ENCODE measurements at regions not wholly inside any gene's neighbourhood (a gene's known extent, or its start where the extent isn't known, plus 50 kb on each side); places are given as distances from the start of the nearest gene placed in this dataset.

- DNase-seq: no peak
- H3K4me1 ChIP-seq (replicated peaks in 1 of 2): no peaks in the 10 kb centered on the region
- no peaks in the 10 kb centered on the region for H3K27me3 ChIP-seq
- TF ChIP-seq CTCF (IDR thresholded peaks at IDR 0.05) (no peak), POLR2A (IDR thresholded peaks at IDR 0.05) (no peak)
- no peak overlapping the region for H3K4me3 ChIP-seq
- no peaks in the 10 kb centered on the region for H3K36me3 ChIP-seq (replicated peaks in 1 of 2)
- peaks cover 0 to 5% (median 0%) of the 10 kb centered on the region in 3 donors for H3K9me3 ChIP-seq (replicated peaks in 1 of 3)
- no peak overlapping the region for H3K27ac ChIP-seq
- intact Hi-C loops (cut with DNase I): no loop called here
Measured at GRCh38 chr3:178238179-178238578, 298.1 kb upstream of the KCNMB2 start.

- Histone ChIP-seq H3K27me3 (no peaks in the 10 kb centered on the region), H3K36me3 (replicated peaks in 1 of 2) (no peaks in the 10 kb centered on the region), H3K9me3 (replicated peaks in 1 of 3) (no peaks in the 10 kb centered on the region), H3K4me3 (no peak overlapping the region), H3K4me1 (replicated peaks in 1 of 2) (peaks cover 0 to 13% of the 10 kb centered on the region in 2 donors), H3K27ac (peak overlapping the region in 1 of 5 donors; percentile 8)
- WGBS, 4 donors: 62 to 71% (median 70%) methylated on average over 11 of the region's 11 CpGs
- no peak for TF ChIP-seq POLR2A (IDR thresholded peaks at IDR 0.05)
- no peak for TF ChIP-seq CTCF (IDR thresholded peaks at IDR 0.05)
- intact Hi-C loops (cut with DNase I): no loop called here
- DNase-seq: peak in 3 of 7 donors; percentile 8 to 58 (median 23)
Measured at GRCh38 chr3:178244733-178245709, 291.2 kb upstream of the KCNMB2 start.

GRCh38 chr3:178246004-178246403, 290.2 kb upstream of the KCNMB2 start:
- no peak for DNase-seq
- H3K4me1 ChIP-seq (replicated peaks in 1 of 2): peaks cover 0 to 13% of the 10 kb centered on the region in 2 donors
- 90 to 96% (median 93%) methylated on average over 3 of the region's 3 CpGs for WGBS, 4 donors
- no peaks in the 10 kb centered on the region for H3K27me3 ChIP-seq
- no peak overlapping the region for H3K4me3 ChIP-seq
- intact Hi-C loops (cut with DNase I): no loop called here
- no peak overlapping the region for H3K27ac ChIP-seq
- H3K36me3 ChIP-seq (replicated peaks in 1 of 2): no peaks in the 10 kb centered on the region
- TF ChIP-seq CTCF (IDR thresholded peaks at IDR 0.05): no peak
- TF ChIP-seq POLR2A (IDR thresholded peaks at IDR 0.05): no peak
- H3K9me3 ChIP-seq (replicated peaks in 1 of 3): peaks cover 0 to 4% (median 0%) of the 10 kb centered on the region in 3 donors

- WGBS, 4 donors: 63 to 75% (median 70%) methylated on average over 2 of the region's 2 CpGs
- DNase-seq: no peak
- no peak for TF ChIP-seq CTCF (IDR thresholded peaks at IDR 0.05)
- no peak for TF ChIP-seq POLR2A (IDR thresholded peaks at IDR 0.05)
- Histone ChIP-seq H3K4me3 (no peak overlapping the region), H3K27ac (no peak overlapping the region), H3K9me3 (replicated peaks in 1 of 3) (peaks cover 0 to 7% (median 0%) of the 10 kb centered on the region in 3 donors), H3K36me3 (replicated peaks in 1 of 2) (no peaks in the 10 kb centered on the region), H3K27me3 (no peaks in the 10 kb centered on the region), H3K4me1 (replicated peaks in 1 of 2) (no peaks in the 10 kb centered on the region)
- intact Hi-C loops (cut with DNase I): no loop called here
Measured at GRCh38 chr3:178255315-178255714, 280.9 kb upstream of the KCNMB2 start.

Data from adrenal gland (tissue), 9 donors.